Loucy (cell line): ENCODE measurements at regions not wholly inside any gene's neighbourhood (a gene's known extent, or its start where the extent isn't known, plus 50 kb on each side); places are given as distances from the start of the nearest gene placed in this dataset.

ENCODE experiments used
- H2AFZ ChIP-seq: fragments of 200-600 bp; sonication (generic); 2 replicates; pipeline ENCODE4 v1.6.0; 2016; ENCODE audit warnings: antibody characterized with exemption, mild to moderate bottlenecking, low read length, moderate library complexity
- H3F3A ChIP-seq: fragments of 200-600 bp; 2 replicates; pipeline ENCODE4 v1.6.0; 2016; ENCODE audit warnings: antibody characterized with exemption, low read depth, mild to moderate bottlenecking
- H3K27me3 ChIP-seq: fragments of 200-600 bp; sonication (generic); 2 replicates; pipeline ENCODE4 v1.6.1; 2014; ENCODE audit warnings: low read length, mild to moderate bottlenecking; ENCODE audit not compliant: insufficient read depth, poor library complexity, severe bottlenecking
- H3K36me3 ChIP-seq: fragments of 200-600 bp; sonication (generic); 2 replicates; pipeline ENCODE4 v1.6.1; 2016; ENCODE audit warnings: low read length; ENCODE audit not compliant: insufficient read depth
- H3K4me1 ChIP-seq: fragments of 200-600 bp; sonication (generic); 2 replicates; pipeline ENCODE4 v1.5.1; 2014; ENCODE audit warnings: low read length, mild to moderate bottlenecking; ENCODE audit not compliant: insufficient read depth, poor library complexity, severe bottlenecking
- H3K4me2 ChIP-seq: fragments of 200-600 bp; sonication (generic); 2 replicates; pipeline ENCODE4 v1.6.0; 2014; ENCODE audit warnings: antibody characterized with exemption, low read length, low read depth, mild to moderate bottlenecking; ENCODE audit not compliant: poor library complexity, severe bottlenecking
- H3K4me3 ChIP-seq: fragments of 200-600 bp; sonication (generic); 2 replicates; pipeline ENCODE4 v1.5.1; 2014; ENCODE audit warnings: low read length, mild to moderate bottlenecking, mixed read lengths; ENCODE audit not compliant: poor library complexity, severe bottlenecking
- H3K79me2 ChIP-seq: fragments of 200-600 bp; sonication (generic); 2 replicates; pipeline ENCODE4 v1.6.1; 2014; ENCODE audit warnings: low read length; ENCODE audit not compliant: insufficient read depth
- H3K9ac ChIP-seq: fragments of 200-600 bp; sonication (generic); 2 replicates; pipeline ENCODE4 v1.6.0; 2014; ENCODE audit warnings: mild to moderate bottlenecking, low read depth, low read length, moderate library complexity; ENCODE audit not compliant: poor library complexity, severe bottlenecking
- H3K9me2 ChIP-seq: fragments of 200-600 bp; sonication (generic); replicated peaks from 2 replicates; pipeline ENCODE4 v1.6.1; 2016; ENCODE audit warnings: low read depth, low read length, mixed read lengths
- H3K9me3 ChIP-seq: fragments of 200-600 bp; sonication (generic); 2 replicates; pipeline ENCODE4 v1.6.1; 2014; ENCODE audit warnings: mild to moderate bottlenecking, antibody characterized with exemption, low read length, low read depth; ENCODE audit not compliant: insufficient read depth
- H4K20me1 ChIP-seq: fragments of 200-600 bp; sonication (generic); 2 replicates; pipeline ENCODE4 v1.6.0; 2014; ENCODE audit warnings: antibody characterized with exemption, low read length, mild to moderate bottlenecking; ENCODE audit not compliant: insufficient read depth, poor library complexity, severe bottlenecking
- EZH2phosphoT487 ChIP-seq: fragments of 200-600 bp; IDR thresholded peaks from 2 replicates; pipeline ENCODE4 v1.6.1; 2018; ENCODE audit warnings: antibody characterized with exemption, mild to moderate bottlenecking, moderate library complexity, borderline replicate concordance
- TF ChIP-seq, protein P1 (sequence below): fragments of 200-600 bp; sonication (generic); conservative IDR thresholded peaks from 2 replicates; pipeline ENCODE4 v1.5.1; 2014; ENCODE audit warnings: mild to moderate bottlenecking, antibody characterized with exemption, low read length

DNA sequence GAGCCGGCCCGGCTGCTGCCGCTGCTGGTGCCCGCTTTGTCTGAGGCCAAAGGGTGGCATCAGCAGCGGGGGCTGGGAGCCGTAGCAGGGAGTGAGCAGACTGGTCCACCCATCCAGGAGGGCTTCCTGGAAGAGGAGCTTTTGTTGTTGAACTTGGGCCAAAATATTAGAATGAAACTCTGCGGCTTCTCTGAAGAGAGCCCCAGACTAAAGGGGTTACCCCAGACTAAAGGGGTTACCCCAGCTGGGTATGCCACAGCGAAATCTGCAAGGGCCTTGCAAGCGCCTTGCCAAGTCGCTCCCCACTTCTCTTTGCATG is 154.7 kb upstream of the ZMIZ1 start:
- Histone ChIP-seq H4K20me1 (no peaks in the 10 kb centered on the region), H3F3A (no peaks in the 10 kb centered on the region), H3K9me2 (no peaks in the 10 kb centered on the region), H3K79me2 (no peaks in the 10 kb centered on the region), H3K4me3 (no peak overlapping the region), H3K4me1 (no peaks in the 10 kb centered on the region), H3K9ac (no peak overlapping the region), H2AFZ (no peak overlapping the region), H3K36me3 (no peaks in the 10 kb centered on the region), H3K27me3 (no peaks in the 10 kb centered on the region), H3K9me3 (no peaks in the 10 kb centered on the region), H3K4me2 (no peak overlapping the region)
- no peak for TF ChIP-seq EZH2phosphoT487
- TF ChIP-seq, protein P1, sequence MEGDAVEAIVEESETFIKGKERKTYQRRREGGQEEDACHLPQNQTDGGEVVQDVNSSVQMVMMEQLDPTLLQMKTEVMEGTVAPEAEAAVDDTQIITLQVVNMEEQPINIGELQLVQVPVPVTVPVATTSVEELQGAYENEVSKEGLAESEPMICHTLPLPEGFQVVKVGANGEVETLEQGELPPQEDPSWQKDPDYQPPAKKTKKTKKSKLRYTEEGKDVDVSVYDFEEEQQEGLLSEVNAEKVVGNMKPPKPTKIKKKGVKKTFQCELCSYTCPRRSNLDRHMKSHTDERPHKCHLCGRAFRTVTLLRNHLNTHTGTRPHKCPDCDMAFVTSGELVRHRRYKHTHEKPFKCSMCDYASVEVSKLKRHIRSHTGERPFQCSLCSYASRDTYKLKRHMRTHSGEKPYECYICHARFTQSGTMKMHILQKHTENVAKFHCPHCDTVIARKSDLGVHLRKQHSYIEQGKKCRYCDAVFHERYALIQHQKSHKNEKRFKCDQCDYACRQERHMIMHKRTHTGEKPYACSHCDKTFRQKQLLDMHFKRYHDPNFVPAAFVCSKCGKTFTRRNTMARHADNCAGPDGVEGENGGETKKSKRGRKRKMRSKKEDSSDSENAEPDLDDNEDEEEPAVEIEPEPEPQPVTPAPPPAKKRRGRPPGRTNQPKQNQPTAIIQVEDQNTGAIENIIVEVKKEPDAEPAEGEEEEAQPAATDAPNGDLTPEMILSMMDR: no peak

DNA sequence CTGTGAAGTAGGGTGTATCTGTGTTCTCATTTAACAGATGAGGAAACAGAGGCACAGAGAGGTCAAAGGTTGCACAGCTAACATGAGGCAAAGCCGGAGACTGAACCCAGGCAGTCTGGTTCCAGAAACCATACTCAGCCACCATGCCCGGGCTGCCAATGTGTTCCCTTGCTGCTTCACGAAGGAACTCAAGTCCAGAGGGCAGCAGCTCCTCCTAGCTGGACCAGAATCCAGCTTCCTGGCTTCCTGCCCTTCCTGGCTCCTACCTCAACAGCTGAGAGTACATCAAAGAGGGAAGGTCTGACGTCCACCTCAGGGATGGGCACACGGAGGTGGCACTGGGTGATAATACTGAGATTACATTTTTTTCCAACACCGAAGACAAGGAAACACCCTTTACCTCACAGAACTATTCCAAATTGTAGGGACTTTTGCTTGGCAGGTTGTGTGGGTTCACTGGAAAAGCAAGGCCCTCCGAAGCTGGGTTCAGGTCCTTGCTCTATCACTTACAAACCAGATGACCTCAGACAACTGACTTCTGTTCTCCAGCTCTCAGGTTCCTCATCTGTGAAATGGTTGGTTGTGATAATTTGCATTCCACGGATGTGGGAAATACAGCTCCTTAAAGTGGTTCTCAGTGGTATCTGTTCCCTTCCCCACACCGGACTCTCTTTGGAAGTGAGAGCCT is 154.1 kb upstream of the ZMIZ1 start:
- no peak overlapping the region for H3K4me3 ChIP-seq
- H2AFZ ChIP-seq: no peak overlapping the region
- no peaks in the 10 kb centered on the region for H3K79me2 ChIP-seq
- TF ChIP-seq, protein P1: no peak
- TF ChIP-seq EZH2phosphoT487: no peak
- H3K9me2 ChIP-seq: no peaks in the 10 kb centered on the region
- H3K4me2 ChIP-seq: no peak overlapping the region
- no peaks in the 10 kb centered on the region for H3K4me1 ChIP-seq
- no peaks in the 10 kb centered on the region for H4K20me1 ChIP-seq
- H3F3A ChIP-seq: no peaks in the 10 kb centered on the region
- H3K36me3 ChIP-seq: no peaks in the 10 kb centered on the region
- H3K9me3 ChIP-seq: no peaks in the 10 kb centered on the region
- H3K27me3 ChIP-seq: no peaks in the 10 kb centered on the region
- no peak overlapping the region for H3K9ac ChIP-seq

DNA sequence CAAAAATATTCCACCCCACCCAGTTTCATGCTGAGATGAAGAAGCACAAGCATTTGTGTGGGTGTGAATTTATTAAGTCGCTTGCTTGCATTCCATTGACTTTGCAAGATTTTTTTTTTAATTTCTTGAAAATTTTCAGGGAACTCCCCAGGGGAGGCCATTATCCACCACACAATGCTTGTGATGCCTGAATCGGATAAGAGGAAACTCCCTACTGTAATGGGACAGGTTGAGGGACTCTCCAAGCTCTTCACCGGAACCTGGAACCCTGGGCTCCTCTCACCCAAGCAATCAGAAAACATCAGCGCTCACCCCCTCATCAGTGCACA is 153.6 kb upstream of the ZMIZ1 start:
- Histone ChIP-seq H3K4me1 (no peaks in the 10 kb centered on the region), H3K79me2 (no peaks in the 10 kb centered on the region), H3K9me3 (no peaks in the 10 kb centered on the region), H3K36me3 (no peaks in the 10 kb centered on the region), H4K20me1 (no peaks in the 10 kb centered on the region), H3K9ac (no peak overlapping the region), H2AFZ (no peak overlapping the region), H3K9me2 (no peaks in the 10 kb centered on the region), H3K4me3 (no peak overlapping the region), H3F3A (no peaks in the 10 kb centered on the region), H3K27me3 (no peaks in the 10 kb centered on the region), H3K4me2 (no peak overlapping the region)
- TF ChIP-seq, protein P1: no peak
- no peak for TF ChIP-seq EZH2phosphoT487
